ENCODE measurements at regions not wholly inside any gene's neighbourhood (a gene's known extent, or its start where the extent isn't known, plus 50 kb on each side); places are given as distances from the start of the nearest gene placed in this dataset.

DNA sequence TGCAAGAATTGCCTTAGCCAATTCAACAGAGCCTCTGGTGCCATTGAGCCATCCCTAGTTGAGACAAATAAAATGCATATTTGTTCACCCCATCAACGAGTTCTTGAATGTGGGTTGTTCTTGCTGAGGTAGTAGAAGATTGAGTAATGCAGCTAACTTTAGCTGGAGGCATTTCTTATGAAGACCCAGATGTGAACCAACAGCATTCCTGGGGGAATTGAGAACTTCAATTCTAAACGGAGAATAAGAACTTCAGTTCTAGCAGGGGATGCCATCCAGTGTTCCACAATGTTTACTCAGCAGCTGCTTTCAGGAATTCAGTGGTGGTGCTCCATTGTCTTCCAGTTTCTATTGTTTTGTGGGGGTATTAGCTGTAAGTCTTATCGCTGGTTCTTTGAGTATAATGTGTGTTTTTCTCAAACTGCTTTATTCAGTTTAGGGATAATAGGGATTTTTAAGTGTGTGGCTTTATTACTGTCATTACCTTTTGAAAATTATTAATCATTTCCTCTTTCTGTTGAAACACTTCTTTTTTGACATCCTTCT, 1968.2 kb upstream of the NUDT12 start:
- CTCF ChIA-PET = no interaction called here
- POLR2A ChIA-PET = no interaction called here
- DNase-seq (ENCODE audit: extremely low spot score) = no peak
- TF ChIP-seq ARNT (IDR thresholded peaks at IDR 0.05) (no peak), CTBP1 (IDR thresholded peaks at IDR 0.05; ENCODE audit: borderline replicate concordance) (no peak), NFRKB (IDR thresholded peaks at IDR 0.05) (no peak), TARDBP (IDR thresholded peaks at IDR 0.05) (no peak), LEF1 (IDR thresholded peaks at IDR 0.05; ENCODE audit: borderline replicate concordance) (no peak), FOXK2 (IDR thresholded peaks at IDR 0.05) (no peak), HDGF (IDR thresholded peaks at IDR 0.05; ENCODE audit: borderline replicate concordance) (no peak), SUZ12 (IDR thresholded peaks at IDR 0.05) (no peak), ZNF384 (IDR thresholded peaks at IDR 0.05) (no peak), SP1 (IDR thresholded peaks at IDR 0.05) (no peak), BHLHE40 (IDR thresholded peaks at IDR 0.05; ENCODE audit: borderline replicate concordance) (no peak)

DNA sequence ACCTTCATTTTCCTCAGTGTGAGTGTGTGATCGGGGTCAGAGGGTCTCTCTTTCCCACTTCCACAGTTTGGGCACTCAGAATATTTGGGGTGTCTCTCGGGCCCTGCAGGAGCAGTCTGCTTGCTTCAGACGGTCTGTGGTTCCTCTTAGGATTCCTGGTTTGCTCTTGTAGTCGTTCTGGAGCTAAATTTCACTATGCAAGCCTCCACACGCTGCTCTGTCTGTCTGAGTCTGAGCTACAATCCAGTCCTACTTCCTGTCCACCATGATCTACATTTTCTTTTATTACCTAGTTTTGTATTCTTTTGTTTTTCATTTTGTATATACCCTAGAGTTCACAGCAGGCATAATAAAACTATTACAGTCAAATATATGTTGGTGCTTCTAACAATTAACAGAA, 1967.3 kb upstream of the NUDT12 start:
- no peak for DNase-seq (ENCODE audit: extremely low spot score)
- CTCF ChIA-PET = no interaction called here
- no peak for TF ChIP-seq LEF1 (IDR thresholded peaks at IDR 0.05; ENCODE audit: borderline replicate concordance)
- TF ChIP-seq BHLHE40 (IDR thresholded peaks at IDR 0.05; ENCODE audit: borderline replicate concordance) = no peak
- TF ChIP-seq ELF4 (IDR thresholded peaks at IDR 0.05) = no peak
- TF ChIP-seq TARDBP (IDR thresholded peaks at IDR 0.05) = no peak
- no peak for TF ChIP-seq SUZ12 (IDR thresholded peaks at IDR 0.05)
- TF ChIP-seq FOXM1 (IDR thresholded peaks at IDR 0.05; ENCODE audit: borderline replicate concordance) = no peak
- TF ChIP-seq ARNT (IDR thresholded peaks at IDR 0.05) = no peak
- no peak for TF ChIP-seq CTBP1 (IDR thresholded peaks at IDR 0.05; ENCODE audit: borderline replicate concordance)
- no peak for TF ChIP-seq L3MBTL2 (conservative IDR thresholded peaks at IDR 0.05)
- no peak for TF ChIP-seq ZNF384 (IDR thresholded peaks at IDR 0.05)
- TF ChIP-seq FOXK2 (IDR thresholded peaks at IDR 0.05) = no peak
- TF ChIP-seq HDGF (IDR thresholded peaks at IDR 0.05; ENCODE audit: borderline replicate concordance) = no peak
- no peak for TF ChIP-seq NFRKB (IDR thresholded peaks at IDR 0.05)
- TF ChIP-seq SP1 (IDR thresholded peaks at IDR 0.05) = no peak
- TF ChIP-seq, protein P1, sequence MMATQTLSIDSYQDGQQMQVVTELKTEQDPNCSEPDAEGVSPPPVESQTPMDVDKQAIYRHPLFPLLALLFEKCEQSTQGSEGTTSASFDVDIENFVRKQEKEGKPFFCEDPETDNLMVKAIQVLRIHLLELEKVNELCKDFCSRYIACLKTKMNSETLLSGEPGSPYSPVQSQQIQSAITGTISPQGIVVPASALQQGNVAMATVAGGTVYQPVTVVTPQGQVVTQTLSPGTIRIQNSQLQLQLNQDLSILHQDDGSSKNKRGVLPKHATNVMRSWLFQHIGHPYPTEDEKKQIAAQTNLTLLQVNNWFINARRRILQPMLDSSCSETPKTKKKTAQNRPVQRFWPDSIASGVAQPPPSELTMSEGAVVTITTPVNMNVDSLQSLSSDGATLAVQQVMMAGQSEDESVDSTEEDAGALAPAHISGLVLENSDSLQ (IDR thresholded peaks at IDR 0.05) = no peak
- no peak for TF ChIP-seq FOXA1 (IDR thresholded peaks at IDR 0.05)
- POLR2A ChIA-PET = no interaction called here

DNA sequence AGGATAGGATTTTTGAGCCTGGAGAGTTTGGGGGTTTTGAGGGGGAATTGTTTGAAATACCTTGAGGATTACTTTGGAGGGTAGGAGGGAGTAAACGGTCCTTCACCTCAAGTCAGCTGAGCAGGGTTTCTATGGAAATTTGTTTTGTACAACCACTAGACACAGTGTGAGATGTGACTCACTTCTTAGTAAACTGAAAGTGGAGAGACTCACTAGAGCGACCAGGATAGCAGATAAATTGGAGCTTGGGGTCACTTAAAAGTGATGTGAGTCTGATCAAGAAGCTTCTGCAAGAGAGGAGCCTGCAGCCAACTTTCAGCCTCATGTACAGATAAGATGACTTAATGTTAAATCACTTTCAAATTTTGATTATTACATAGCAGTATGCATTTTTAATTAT, 1945.9 kb upstream of the NUDT12 start:
- CTCF ChIA-PET = interaction anchor here (0.6 to 0.7 kb wide), 2 partner anchors 856 to 1069 kb away, joined by 3 to 6 read pairs; no protein-coding TSS in a partner anchor
- POLR2A ChIA-PET = no interaction called here
- TF ChIP-seq HDGF (IDR thresholded peaks at IDR 0.05; ENCODE audit: borderline replicate concordance) (no peak), ZNF384 (IDR thresholded peaks at IDR 0.05) (no peak), LEF1 (IDR thresholded peaks at IDR 0.05; ENCODE audit: borderline replicate concordance) (no peak), BHLHE40 (IDR thresholded peaks at IDR 0.05; ENCODE audit: borderline replicate concordance) (no peak), ELF4 (IDR thresholded peaks at IDR 0.05) (no peak), ARNT (IDR thresholded peaks at IDR 0.05) (no peak), FOXM1 (IDR thresholded peaks at IDR 0.05; ENCODE audit: borderline replicate concordance) (no peak), FOXA1 (IDR thresholded peaks at IDR 0.05) (no peak), FOXK2 (IDR thresholded peaks at IDR 0.05) (no peak), CTBP1 (IDR thresholded peaks at IDR 0.05; ENCODE audit: borderline replicate concordance) (no peak), L3MBTL2 (conservative IDR thresholded peaks at IDR 0.05) (no peak), SP1 (IDR thresholded peaks at IDR 0.05) (no peak), NFRKB (IDR thresholded peaks at IDR 0.05) (no peak), SUZ12 (IDR thresholded peaks at IDR 0.05) (no peak), TARDBP (IDR thresholded peaks at IDR 0.05) (no peak)
- TF ChIP-seq, protein P1 (IDR thresholded peaks at IDR 0.05) = no peak
- no peak for DNase-seq (ENCODE audit: extremely low spot score)

- DNase-seq (ENCODE audit: extremely low spot score) = peak; percentile 58
- POLR2A ChIA-PET = no interaction called here
- CTCF ChIA-PET = interaction anchor here (0.5 kb wide), 1 partner anchor 772 kb away, joined by 3 read pairs; no protein-coding TSS in a partner anchor
- TF ChIP-seq NFRKB (IDR thresholded peaks at IDR 0.05) (no peak), BHLHE40 (IDR thresholded peaks at IDR 0.05; ENCODE audit: borderline replicate concordance) (no peak), FOXK2 (IDR thresholded peaks at IDR 0.05) (no peak)
Observed at GRCh38 chr5:105506692-105507277, 1944.2 kb upstream of the NUDT12 start.

GRCh38 chr5:105503950-105504349, 1941.4 kb upstream of the NUDT12 start:
- DNase-seq (ENCODE audit: extremely low spot score) = no peak

More at GRCh38 chr5:105503950-105504349, 1941.4 kb upstream of the NUDT12 start:
- CTCF ChIA-PET = no interaction called here
- POLR2A ChIA-PET = no interaction called here
- no peak for TF ChIP-seq FOXM1 (IDR thresholded peaks at IDR 0.05; ENCODE audit: borderline replicate concordance)
- no peak for TF ChIP-seq TARDBP (IDR thresholded peaks at IDR 0.05)
- TF ChIP-seq ZNF384 (IDR thresholded peaks at IDR 0.05) = no peak
- TF ChIP-seq CTBP1 (IDR thresholded peaks at IDR 0.05; ENCODE audit: borderline replicate concordance) = no peak
- TF ChIP-seq SUZ12 (IDR thresholded peaks at IDR 0.05) = no peak
- no peak for TF ChIP-seq HDGF (IDR thresholded peaks at IDR 0.05; ENCODE audit: borderline replicate concordance)
- TF ChIP-seq FOXK2 (IDR thresholded peaks at IDR 0.05) = no peak
- TF ChIP-seq, protein P1 (IDR thresholded peaks at IDR 0.05) = no peak
- no peak for TF ChIP-seq BHLHE40 (IDR thresholded peaks at IDR 0.05; ENCODE audit: borderline replicate concordance)
- TF ChIP-seq NFRKB (IDR thresholded peaks at IDR 0.05) = no peak
- no peak for TF ChIP-seq L3MBTL2 (conservative IDR thresholded peaks at IDR 0.05)
- TF ChIP-seq ARNT (IDR thresholded peaks at IDR 0.05) = no peak
- no peak for TF ChIP-seq SP1 (IDR thresholded peaks at IDR 0.05)
- TF ChIP-seq ELF4 (IDR thresholded peaks at IDR 0.05) = no peak
- TF ChIP-seq FOXA1 (IDR thresholded peaks at IDR 0.05) = no peak
- TF ChIP-seq LEF1 (IDR thresholded peaks at IDR 0.05; ENCODE audit: borderline replicate concordance) = no peak

Measured in HEK293T (cell line).